ENCODE measurements at regions not wholly inside any gene's neighbourhood (a gene's known extent, or its start where the extent isn't known, plus 50 kb on each side); places are given as distances from the start of the nearest gene placed in this dataset.

- intact Hi-C loops (cut with DNase I) = no loop called here
- no peaks in the 10 kb centered on the region for H3K9me3 ChIP-seq (replicated peaks in 1 of 3)
- no peak for DNase-seq
- no peaks in the 10 kb centered on the region for H3K4me1 ChIP-seq (replicated peaks in 1 of 2)
- 27 to 49% (median 41%) methylated on average over 3 of the region's 3 CpGs for WGBS, 4 donors
- H3K36me3 ChIP-seq (replicated peaks in 1 of 2) = no peaks in the 10 kb centered on the region
- no peak for TF ChIP-seq CTCF (IDR thresholded peaks at IDR 0.05)
- no peak for TF ChIP-seq POLR2A (IDR thresholded peaks at IDR 0.05)
- H3K27ac ChIP-seq = no peak overlapping the region
- H3K27me3 ChIP-seq = no peaks in the 10 kb centered on the region
- no peak overlapping the region for H3K4me3 ChIP-seq
Measured at GRCh38 chr6:6418421-6418820, 98.0 kb upstream of the F13A1 start.

- no peaks in the 10 kb centered on the region for H3K36me3 ChIP-seq (replicated peaks in 1 of 2)
- WGBS, 4 donors = 56 to 78% (median 65%) methylated on average over 1 of the region's 1 CpG
- H3K4me1 ChIP-seq (replicated peaks in 1 of 2) = no peaks in the 10 kb centered on the region
- H3K9me3 ChIP-seq (replicated peaks in 1 of 3) = peaks cover 0 to 4% (median 0%) of the 10 kb centered on the region in 3 donors
- H3K27me3 ChIP-seq = no peaks in the 10 kb centered on the region
- TF ChIP-seq CTCF (IDR thresholded peaks at IDR 0.05) = no peak
- TF ChIP-seq POLR2A (IDR thresholded peaks at IDR 0.05) = no peak
- no peak for DNase-seq
- intact Hi-C loops (cut with DNase I) = no loop called here
- no peak overlapping the region for H3K27ac ChIP-seq
- no peak overlapping the region for H3K4me3 ChIP-seq
Measured at GRCh38 chr6:6420107-6420506, 99.6 kb upstream of the F13A1 start.

DNA sequence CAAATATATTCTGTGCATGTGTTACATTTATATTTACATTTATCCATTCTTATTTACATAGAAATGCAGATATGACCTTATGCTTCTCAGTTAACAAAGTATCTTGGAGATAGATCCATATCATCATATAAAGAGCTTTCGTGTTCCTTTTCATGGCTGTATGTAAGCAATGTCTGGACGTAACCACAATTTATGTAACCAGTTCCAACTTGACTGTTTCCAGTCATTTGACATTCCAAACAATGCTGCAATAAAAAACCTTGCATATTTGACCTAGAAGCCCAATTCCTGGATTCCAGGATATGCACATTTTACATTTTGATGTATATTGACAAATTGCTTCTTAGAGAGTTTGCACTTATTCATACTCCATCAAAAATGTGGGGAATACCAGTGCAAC, 113.7 kb upstream of the F13A1 start:
- H3K4me3 ChIP-seq = no peak overlapping the region
- TF ChIP-seq CTCF (IDR thresholded peaks at IDR 0.05) = no peak
- TF ChIP-seq POLR2A (IDR thresholded peaks at IDR 0.05) = no peak
- 61 to 85% (median 76%) methylated on average over 2 of the region's 2 CpGs for WGBS, 4 donors
- H3K27ac ChIP-seq = no peak overlapping the region
- no peaks in the 10 kb centered on the region for H3K36me3 ChIP-seq (replicated peaks in 1 of 2)
- no peak for DNase-seq
- no peaks in the 10 kb centered on the region for H3K27me3 ChIP-seq
- H3K4me1 ChIP-seq (replicated peaks in 1 of 2) = no peaks in the 10 kb centered on the region
- intact Hi-C loops (cut with DNase I) = no loop called here
- H3K9me3 ChIP-seq (replicated peaks in 1 of 3) = no peaks in the 10 kb centered on the region

- Histone ChIP-seq H3K4me1 (replicated peaks in 1 of 2) (no peaks in the 10 kb centered on the region), H3K27me3 (no peaks in the 10 kb centered on the region), H3K36me3 (replicated peaks in 1 of 2) (no peaks in the 10 kb centered on the region), H3K27ac (no peak overlapping the region), H3K4me3 (no peak overlapping the region), H3K9me3 (replicated peaks in 1 of 3) (no peaks in the 10 kb centered on the region)
- 83 to 97% (median 87%) methylated on average over 1 of the region's 1 CpG for WGBS, 4 donors
- intact Hi-C loops (cut with DNase I) = no loop called here
- TF ChIP-seq POLR2A (IDR thresholded peaks at IDR 0.05) (no peak), CTCF (IDR thresholded peaks at IDR 0.05) (no peak)
- no peak for DNase-seq
Measured at GRCh38 chr6:6434723-6435122, 114.3 kb upstream of the F13A1 start.
